ENCODE measurements at regions not wholly inside any gene's neighbourhood (a gene's known extent, or its start where the extent isn't known, plus 50 kb on each side); places are given as distances from the start of the nearest gene placed in this dataset.

GRCh38 chr22:27299181-27300085 lies 502.1 kb downstream of the MN1 start:
- no peak for TF ChIP-seq CTCF (IDR thresholded peaks at IDR 0.05; ENCODE audit: low read length)
- no peak for TF ChIP-seq EZH2 (IDR thresholded peaks at IDR 0.05; ENCODE audit: borderline replicate concordance, low read length)

Data from OCI-LY1 (cell line).